ENCODE measurements at regions not wholly inside any gene's neighbourhood (a gene's known extent, or its start where the extent isn't known, plus 50 kb on each side); places are given as distances from the start of the nearest gene placed in this dataset.

DNA sequence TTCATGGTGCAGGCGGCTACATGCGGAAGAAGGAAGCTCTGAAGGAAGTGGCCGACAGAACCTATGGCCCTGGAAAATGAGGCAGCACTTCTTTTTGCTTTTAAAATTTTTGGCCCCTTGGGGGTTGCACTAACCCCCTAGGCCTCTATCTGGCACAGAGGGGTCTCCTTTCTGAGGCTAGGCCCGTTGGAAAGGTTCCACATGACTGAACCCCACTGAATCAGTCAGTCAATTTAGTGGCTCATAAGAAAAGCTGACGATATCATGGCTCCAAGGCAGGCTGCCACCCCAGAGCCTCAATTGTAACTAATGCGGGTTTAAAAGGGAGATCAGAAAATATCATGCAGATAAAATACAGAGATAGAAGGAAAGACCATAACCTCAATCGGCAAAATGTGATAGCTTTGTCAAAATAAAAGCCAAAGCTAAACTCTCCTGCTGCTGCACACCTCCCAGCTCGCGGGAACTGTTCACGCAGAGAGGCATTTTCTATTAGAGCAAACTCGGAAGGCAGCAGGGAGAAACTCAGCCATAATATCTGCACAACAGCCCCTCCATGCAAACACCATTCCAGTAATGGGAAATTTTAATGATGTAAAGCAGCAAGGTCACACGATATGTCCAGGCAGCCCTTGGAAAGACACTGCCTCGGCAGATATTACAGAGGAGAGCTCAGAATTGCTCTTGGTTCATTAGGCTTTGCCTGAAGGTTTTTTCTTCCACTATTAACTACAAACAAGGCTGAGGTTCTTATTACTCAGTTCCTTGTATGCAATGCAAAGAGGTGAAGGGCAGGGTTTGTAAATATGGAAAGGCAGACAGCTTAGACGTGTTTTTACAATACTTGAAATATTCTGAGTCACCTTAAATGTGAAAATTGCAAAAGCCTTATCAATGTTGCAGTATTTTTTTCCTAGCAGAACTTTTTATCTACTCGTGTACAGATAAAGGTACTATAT is 200.4 kb upstream of the PMFBP1 start:
- Histone ChIP-seq H3K4me3 (ENCODE audit: insufficient read depth, low read length) (no peak overlapping the region), H4K20me1 (ENCODE audit: insufficient read depth, low read length) (no peaks in the 10 kb centered on the region), H3K36me3 (ENCODE audit: insufficient read depth, low read length) (no peaks in the 10 kb centered on the region), H3K4me1 (ENCODE audit: insufficient read depth, low read length) (peaks cover 5% of the 10 kb centered on the region), H3K27me3 (ENCODE audit: insufficient read depth, low read length) (no peaks in the 10 kb centered on the region), H3K79me2 (ENCODE audit: insufficient read depth, low read length) (no peaks in the 10 kb centered on the region), H3K4me2 (ENCODE audit: insufficient read depth, low read length) (no peak overlapping the region), H3K9me3 (ENCODE audit: low read depth, low read length) (no peaks in the 10 kb centered on the region), H3K27ac (ENCODE audit: low read depth, low read length) (no peak overlapping the region), H2AFZ (ENCODE audit: low read length) (peak overlapping the region; percentile 16)
- TF ChIP-seq, protein P1, sequence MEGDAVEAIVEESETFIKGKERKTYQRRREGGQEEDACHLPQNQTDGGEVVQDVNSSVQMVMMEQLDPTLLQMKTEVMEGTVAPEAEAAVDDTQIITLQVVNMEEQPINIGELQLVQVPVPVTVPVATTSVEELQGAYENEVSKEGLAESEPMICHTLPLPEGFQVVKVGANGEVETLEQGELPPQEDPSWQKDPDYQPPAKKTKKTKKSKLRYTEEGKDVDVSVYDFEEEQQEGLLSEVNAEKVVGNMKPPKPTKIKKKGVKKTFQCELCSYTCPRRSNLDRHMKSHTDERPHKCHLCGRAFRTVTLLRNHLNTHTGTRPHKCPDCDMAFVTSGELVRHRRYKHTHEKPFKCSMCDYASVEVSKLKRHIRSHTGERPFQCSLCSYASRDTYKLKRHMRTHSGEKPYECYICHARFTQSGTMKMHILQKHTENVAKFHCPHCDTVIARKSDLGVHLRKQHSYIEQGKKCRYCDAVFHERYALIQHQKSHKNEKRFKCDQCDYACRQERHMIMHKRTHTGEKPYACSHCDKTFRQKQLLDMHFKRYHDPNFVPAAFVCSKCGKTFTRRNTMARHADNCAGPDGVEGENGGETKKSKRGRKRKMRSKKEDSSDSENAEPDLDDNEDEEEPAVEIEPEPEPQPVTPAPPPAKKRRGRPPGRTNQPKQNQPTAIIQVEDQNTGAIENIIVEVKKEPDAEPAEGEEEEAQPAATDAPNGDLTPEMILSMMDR (IDR thresholded peaks at IDR 0.05; ENCODE audit: extremely low read depth, low read depth, low read length): no peak
- DNase-seq (ENCODE audit: insufficient read length, low spot score, missing footprints): no peak

DNA sequence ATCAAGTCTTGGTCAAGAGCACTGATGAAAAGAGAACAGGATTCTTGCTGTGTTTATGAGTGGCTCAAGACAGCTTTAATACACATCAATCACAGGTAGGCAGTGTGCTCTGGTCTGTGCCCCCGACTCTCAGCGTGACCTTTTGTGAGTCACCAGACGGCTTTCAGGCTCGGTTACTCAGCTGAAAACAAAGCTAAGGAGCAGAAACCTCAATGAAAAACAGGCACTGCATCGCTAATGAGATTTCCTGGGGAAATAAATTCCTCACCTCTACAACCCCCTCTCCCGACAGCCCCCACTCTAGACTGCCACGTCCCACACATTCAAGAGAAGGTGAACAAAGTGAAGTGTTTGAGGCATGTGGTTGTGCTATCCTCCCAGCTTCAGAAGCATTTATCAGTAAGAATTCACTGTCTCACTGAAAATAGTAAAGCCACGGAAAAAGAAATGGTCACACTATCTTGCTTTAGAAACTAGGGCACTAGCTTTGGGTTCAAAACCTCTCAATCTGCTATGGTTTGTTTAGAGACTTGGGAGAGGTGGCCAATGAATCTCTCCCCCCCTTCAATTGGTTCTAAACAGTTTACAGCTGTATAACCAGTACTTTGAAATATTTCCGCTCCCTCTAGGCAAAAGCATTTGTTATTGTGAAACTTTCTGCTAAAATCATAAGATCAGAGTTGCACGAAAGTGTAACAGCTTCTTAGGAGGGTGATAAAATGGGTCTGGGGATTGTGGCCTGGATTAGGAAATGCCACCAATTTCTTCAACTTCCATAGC is 199.5 kb upstream of the PMFBP1 start:
- TF ChIP-seq, protein P1 (IDR thresholded peaks at IDR 0.05; ENCODE audit: extremely low read depth, low read depth, low read length): no peak
- DNase-seq (ENCODE audit: insufficient read length, low spot score, missing footprints): peak; percentile 30
- no peak overlapping the region for H3K4me3 ChIP-seq (ENCODE audit: insufficient read depth, low read length)
- H3K9me3 ChIP-seq (ENCODE audit: low read depth, low read length): no peaks in the 10 kb centered on the region
- peak overlapping the region; percentile 46 for H3K4me2 ChIP-seq (ENCODE audit: insufficient read depth, low read length)
- no peaks in the 10 kb centered on the region for H3K27me3 ChIP-seq (ENCODE audit: insufficient read depth, low read length)
- peak overlapping the region; percentile 81 for H2AFZ ChIP-seq (ENCODE audit: low read length)
- H3K36me3 ChIP-seq (ENCODE audit: insufficient read depth, low read length): no peaks in the 10 kb centered on the region
- H3K4me1 ChIP-seq (ENCODE audit: insufficient read depth, low read length): peaks cover 5% of the 10 kb centered on the region
- H4K20me1 ChIP-seq (ENCODE audit: insufficient read depth, low read length): no peaks in the 10 kb centered on the region
- H3K79me2 ChIP-seq (ENCODE audit: insufficient read depth, low read length): no peaks in the 10 kb centered on the region
- H3K27ac ChIP-seq (ENCODE audit: low read depth, low read length): no peak overlapping the region

DNA sequence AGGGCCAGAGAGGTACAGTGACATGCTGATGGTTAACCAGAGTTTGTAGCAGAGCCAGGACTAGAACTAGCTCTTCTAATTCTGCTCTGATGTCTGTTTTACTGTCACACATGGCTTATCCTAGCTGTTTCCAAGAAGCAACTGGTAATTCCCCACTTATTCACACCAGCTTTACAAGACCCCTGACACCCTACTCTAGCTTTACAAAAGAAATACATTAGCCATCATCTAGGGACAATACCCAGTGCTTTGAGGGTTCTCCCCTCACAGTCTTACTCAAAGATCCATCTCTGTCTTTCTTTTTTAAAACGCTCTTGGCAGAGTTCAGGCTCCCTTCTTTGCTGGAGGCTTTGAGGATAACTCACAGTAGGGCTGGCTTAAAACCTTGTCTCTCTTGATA is 197.3 kb upstream of the PMFBP1 start:
- Histone ChIP-seq H3K79me2 (ENCODE audit: insufficient read depth, low read length) (no peaks in the 10 kb centered on the region), H3K4me3 (ENCODE audit: insufficient read depth, low read length) (no peak overlapping the region), H3K27me3 (ENCODE audit: insufficient read depth, low read length) (no peaks in the 10 kb centered on the region), H3K36me3 (ENCODE audit: insufficient read depth, low read length) (no peaks in the 10 kb centered on the region), H3K4me1 (ENCODE audit: insufficient read depth, low read length) (peaks cover 5% of the 10 kb centered on the region), H4K20me1 (ENCODE audit: insufficient read depth, low read length) (no peaks in the 10 kb centered on the region), H3K27ac (ENCODE audit: low read depth, low read length) (no peak overlapping the region), H3K9me3 (ENCODE audit: low read depth, low read length) (no peaks in the 10 kb centered on the region), H3K4me2 (ENCODE audit: insufficient read depth, low read length) (no peak overlapping the region), H2AFZ (ENCODE audit: low read length) (peak overlapping the region; percentile 20)
- TF ChIP-seq, protein P1 (IDR thresholded peaks at IDR 0.05; ENCODE audit: extremely low read depth, low read depth, low read length): no peak
- no peak for DNase-seq (ENCODE audit: insufficient read length, low spot score, missing footprints)

DNA sequence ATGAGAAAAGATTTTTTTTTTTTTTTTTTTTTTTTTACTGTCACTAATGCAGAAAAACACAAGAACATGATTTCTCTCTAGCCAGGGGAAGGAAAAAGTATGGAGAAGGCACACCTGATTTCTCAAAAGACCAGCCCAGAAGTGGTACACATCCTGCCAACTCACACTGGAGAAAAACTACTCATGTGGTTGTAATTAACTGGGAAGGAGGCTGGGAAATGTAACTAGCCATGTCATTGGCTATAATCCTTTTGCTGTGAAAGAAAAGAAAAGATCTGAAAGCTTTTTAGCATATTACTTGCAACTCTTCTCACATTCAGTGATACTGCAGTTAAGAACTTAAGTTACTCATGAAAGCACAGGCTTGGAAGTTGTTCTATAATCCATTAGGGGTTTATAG is 195.9 kb upstream of the PMFBP1 start:
- Histone ChIP-seq H3K27me3 (ENCODE audit: insufficient read depth, low read length) (no peaks in the 10 kb centered on the region), H2AFZ (ENCODE audit: low read length) (no peak overlapping the region)
- DNase-seq (ENCODE audit: insufficient read length, low spot score, missing footprints): no peak

More for the DNA sequence above, 195.9 kb upstream of the PMFBP1 start:
- Histone ChIP-seq H3K79me2 (ENCODE audit: insufficient read depth, low read length) (no peaks in the 10 kb centered on the region), H4K20me1 (ENCODE audit: insufficient read depth, low read length) (no peaks in the 10 kb centered on the region), H3K4me3 (ENCODE audit: insufficient read depth, low read length) (no peak overlapping the region), H3K4me1 (ENCODE audit: insufficient read depth, low read length) (peaks cover 5% of the 10 kb centered on the region), H3K36me3 (ENCODE audit: insufficient read depth, low read length) (no peaks in the 10 kb centered on the region), H3K4me2 (ENCODE audit: insufficient read depth, low read length) (no peak overlapping the region), H3K9me3 (ENCODE audit: low read depth, low read length) (no peaks in the 10 kb centered on the region), H3K27ac (ENCODE audit: low read depth, low read length) (no peak overlapping the region)
- TF ChIP-seq, protein P1 (IDR thresholded peaks at IDR 0.05; ENCODE audit: extremely low read depth, low read depth, low read length): no peak
